ENCODE measurements at regions not wholly inside any gene's neighbourhood (a gene's known extent, or its start where the extent isn't known, plus 50 kb on each side); places are given as distances from the start of the nearest gene placed in this dataset.
A peak's percentile ranks its signal among the peaks of the same experiment; 100 is the strongest.

DNA sequence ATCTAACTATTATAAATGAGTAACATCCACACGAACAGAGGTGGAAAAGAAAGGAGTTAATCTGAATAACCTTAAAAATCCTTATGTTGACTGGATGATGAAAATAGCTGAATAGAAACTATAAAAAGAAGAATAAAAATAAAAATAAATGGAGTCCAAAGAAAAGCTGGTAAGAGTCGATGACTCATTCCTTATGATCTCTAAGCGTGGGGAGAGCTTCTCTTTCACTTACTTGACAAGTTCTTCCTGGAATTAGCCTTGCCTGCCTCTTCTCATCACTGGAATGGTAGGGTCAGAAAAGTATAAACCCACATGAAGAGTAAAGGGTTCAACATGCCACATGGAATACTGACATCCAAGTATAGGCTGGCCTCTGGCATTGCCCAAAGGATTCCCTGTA lies 477.0 kb upstream of the RGMB start:
- H3K4me3 ChIP-seq (ENCODE audit: low read depth, low read length): no peak overlapping the region
- no peaks in the 10 kb centered on the region for H3K27me3 ChIP-seq (ENCODE audit: control insufficient read depth, insufficient read depth, low read length)
- H3K36me3 ChIP-seq (ENCODE audit: control insufficient read depth, insufficient read depth, low read length): no peaks in the 10 kb centered on the region
- H3K4me1 ChIP-seq (ENCODE audit: control insufficient read depth, insufficient read depth, low read length): peaks cover 2% of the 10 kb centered on the region
- H3K9me3 ChIP-seq (ENCODE audit: control insufficient read depth, insufficient read depth, low read depth, low read length): no peaks in the 10 kb centered on the region
- no peak overlapping the region for H3K9ac ChIP-seq (ENCODE audit: low read length)
- H3K27ac ChIP-seq (ENCODE audit: low read depth, low read length): no peak overlapping the region

GRCh38 chr5:98299435-98299834 lies 474.0 kb upstream of the RGMB start:
- Histone ChIP-seq H3K9ac (ENCODE audit: low read length) (no peak overlapping the region), H3K4me1 (ENCODE audit: control insufficient read depth, insufficient read depth, low read length) (peaks cover 7% of the 10 kb centered on the region), H3K9me3 (ENCODE audit: control insufficient read depth, insufficient read depth, low read depth, low read length) (no peaks in the 10 kb centered on the region), H3K4me3 (ENCODE audit: low read depth, low read length) (no peak overlapping the region), H3K27ac (ENCODE audit: low read depth, low read length) (no peak overlapping the region), H3K27me3 (ENCODE audit: control insufficient read depth, insufficient read depth, low read length) (no peaks in the 10 kb centered on the region), H3K36me3 (ENCODE audit: control insufficient read depth, insufficient read depth, low read length) (no peaks in the 10 kb centered on the region)

GRCh38 chr5:98301547-98301946 lies 471.9 kb upstream of the RGMB start:
- no peaks in the 10 kb centered on the region for H3K9me3 ChIP-seq (ENCODE audit: control insufficient read depth, insufficient read depth, low read depth, low read length)
- no peaks in the 10 kb centered on the region for H3K27me3 ChIP-seq (ENCODE audit: control insufficient read depth, insufficient read depth, low read length)
- no peak overlapping the region for H3K4me3 ChIP-seq (ENCODE audit: low read depth, low read length)
- H3K36me3 ChIP-seq (ENCODE audit: control insufficient read depth, insufficient read depth, low read length): no peaks in the 10 kb centered on the region
- H3K27ac ChIP-seq (ENCODE audit: low read depth, low read length): no peak overlapping the region
- no peak overlapping the region for H3K9ac ChIP-seq (ENCODE audit: low read length)
- peaks cover 7% of the 10 kb centered on the region for H3K4me1 ChIP-seq (ENCODE audit: control insufficient read depth, insufficient read depth, low read length)

DNA sequence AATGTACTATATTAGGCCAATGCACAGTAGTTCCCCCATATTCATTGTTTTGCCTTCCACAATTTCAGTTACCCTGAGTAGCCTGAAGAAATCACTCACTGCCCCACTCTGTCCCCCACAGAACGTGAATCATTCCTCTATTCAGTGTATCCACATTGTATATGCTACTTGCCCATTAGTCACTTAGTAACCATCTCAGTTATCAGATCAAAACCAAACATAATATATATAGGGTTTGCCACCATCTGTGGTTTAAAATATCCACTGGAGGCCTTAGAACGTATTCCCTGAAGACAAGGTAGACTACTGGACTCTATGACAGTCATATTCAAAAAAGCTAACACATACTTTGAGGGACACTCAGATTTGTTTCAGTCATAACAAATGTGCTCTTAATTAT lies 465.7 kb upstream of the RGMB start:
- Histone ChIP-seq H3K4me1 (ENCODE audit: control insufficient read depth, insufficient read depth, low read length) (peaks cover 12% of the 10 kb centered on the region), H3K9me3 (ENCODE audit: control insufficient read depth, insufficient read depth, low read depth, low read length) (no peaks in the 10 kb centered on the region), H3K4me3 (ENCODE audit: low read depth, low read length) (no peak overlapping the region), H3K27ac (ENCODE audit: low read depth, low read length) (no peak overlapping the region), H3K9ac (ENCODE audit: low read length) (no peak overlapping the region), H3K36me3 (ENCODE audit: control insufficient read depth, insufficient read depth, low read length) (no peaks in the 10 kb centered on the region), H3K27me3 (ENCODE audit: control insufficient read depth, insufficient read depth, low read length) (no peaks in the 10 kb centered on the region)

DNA sequence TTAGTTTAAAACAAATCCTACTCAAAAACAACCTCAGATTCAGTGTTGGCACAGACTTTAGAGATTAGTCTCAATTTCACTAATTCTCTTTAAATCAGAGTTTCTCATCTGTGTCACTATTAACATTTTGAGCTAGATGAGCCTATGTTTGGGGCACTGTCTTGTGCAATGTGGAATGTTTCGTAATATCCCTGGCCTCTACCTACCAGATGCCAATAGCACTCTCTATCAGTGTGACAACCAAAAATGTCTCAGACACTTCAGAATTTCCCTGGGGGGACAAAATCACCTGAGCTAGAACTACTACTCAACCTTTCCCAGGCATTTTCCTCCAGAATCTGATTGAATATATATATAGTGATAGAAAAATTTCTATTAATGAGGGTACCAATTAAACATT lies 465.2 kb upstream of the RGMB start:
- Histone ChIP-seq H3K36me3 (ENCODE audit: control insufficient read depth, insufficient read depth, low read length) (no peaks in the 10 kb centered on the region), H3K9ac (ENCODE audit: low read length) (no peak overlapping the region), H3K9me3 (ENCODE audit: control insufficient read depth, insufficient read depth, low read depth, low read length) (no peaks in the 10 kb centered on the region), H3K27ac (ENCODE audit: low read depth, low read length) (no peak overlapping the region), H3K27me3 (ENCODE audit: control insufficient read depth, insufficient read depth, low read length) (no peaks in the 10 kb centered on the region), H3K4me1 (ENCODE audit: control insufficient read depth, insufficient read depth, low read length) (peaks cover 12% of the 10 kb centered on the region), H3K4me3 (ENCODE audit: low read depth, low read length) (no peak overlapping the region)

GRCh38 chr5:98308960-98309359 lies 464.5 kb upstream of the RGMB start:
- no peak overlapping the region for H3K9ac ChIP-seq (ENCODE audit: low read length)
- no peak overlapping the region for H3K27ac ChIP-seq (ENCODE audit: low read depth, low read length)
- H3K4me3 ChIP-seq (ENCODE audit: low read depth, low read length): no peak overlapping the region
- no peaks in the 10 kb centered on the region for H3K9me3 ChIP-seq (ENCODE audit: control insufficient read depth, insufficient read depth, low read depth, low read length)
- no peaks in the 10 kb centered on the region for H3K27me3 ChIP-seq (ENCODE audit: control insufficient read depth, insufficient read depth, low read length)
- no peaks in the 10 kb centered on the region for H3K36me3 ChIP-seq (ENCODE audit: control insufficient read depth, insufficient read depth, low read length)
- peaks cover 12% of the 10 kb centered on the region for H3K4me1 ChIP-seq (ENCODE audit: control insufficient read depth, insufficient read depth, low read length)

DNA sequence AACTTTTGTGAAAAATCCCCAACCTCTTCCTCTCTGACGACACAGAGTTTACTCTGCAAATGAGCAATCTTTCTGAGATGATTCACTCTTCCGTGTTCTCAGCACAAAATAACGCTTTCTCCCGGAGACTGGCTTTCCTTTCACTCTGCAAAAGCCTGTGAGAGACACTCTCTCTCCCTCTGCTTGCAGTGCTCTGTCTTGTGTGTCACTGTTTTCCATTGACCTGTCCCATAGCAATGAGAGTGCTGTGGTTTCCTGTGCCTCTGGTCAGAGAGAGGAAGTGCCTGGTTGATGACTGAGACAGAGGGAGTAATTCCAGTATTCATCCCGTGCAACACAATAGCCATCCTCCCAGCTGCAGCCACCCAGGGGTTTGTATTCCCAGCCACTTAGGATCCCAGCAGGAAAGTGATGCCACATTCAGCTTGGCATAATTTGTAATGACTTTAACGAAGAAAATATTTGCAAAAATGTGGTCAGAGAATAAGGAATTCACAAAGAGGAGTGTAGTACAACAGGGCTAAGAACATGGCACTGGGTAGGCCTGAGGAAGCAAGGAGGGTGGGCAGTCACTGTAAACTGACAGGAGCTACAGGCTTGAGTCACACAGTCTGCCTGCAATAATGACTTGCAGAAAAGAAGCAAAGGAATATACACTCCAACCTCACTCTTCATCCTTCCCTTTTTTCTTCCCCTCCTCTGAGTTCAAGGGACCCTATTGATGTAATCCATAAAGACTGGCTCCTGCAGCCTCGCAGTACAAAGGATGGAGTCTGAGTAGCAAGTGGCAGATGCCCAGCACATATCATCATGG lies 463.5 kb upstream of the RGMB start:
- Histone ChIP-seq H3K27ac (ENCODE audit: low read depth, low read length) (peak overlapping the region; percentile 24), H3K36me3 (ENCODE audit: control insufficient read depth, insufficient read depth, low read length) (no peaks in the 10 kb centered on the region), H3K9me3 (ENCODE audit: control insufficient read depth, insufficient read depth, low read depth, low read length) (no peaks in the 10 kb centered on the region), H3K9ac (ENCODE audit: low read length) (peak overlapping the region; percentile 1), H3K4me1 (ENCODE audit: control insufficient read depth, insufficient read depth, low read length) (peaks cover 12% of the 10 kb centered on the region), H3K27me3 (ENCODE audit: control insufficient read depth, insufficient read depth, low read length) (no peaks in the 10 kb centered on the region), H3K4me3 (ENCODE audit: low read depth, low read length) (no peak overlapping the region)

GRCh38 chr5:98314292-98314691 lies 459.2 kb upstream of the RGMB start:
- Histone ChIP-seq H3K27ac (ENCODE audit: low read depth, low read length) (no peak overlapping the region), H3K9me3 (ENCODE audit: control insufficient read depth, insufficient read depth, low read depth, low read length) (no peaks in the 10 kb centered on the region), H3K9ac (ENCODE audit: low read length) (no peak overlapping the region), H3K36me3 (ENCODE audit: control insufficient read depth, insufficient read depth, low read length) (no peaks in the 10 kb centered on the region), H3K4me1 (ENCODE audit: control insufficient read depth, insufficient read depth, low read length) (peaks cover 14% of the 10 kb centered on the region), H3K4me3 (ENCODE audit: low read depth, low read length) (no peak overlapping the region), H3K27me3 (ENCODE audit: control insufficient read depth, insufficient read depth, low read length) (no peaks in the 10 kb centered on the region)

DNA sequence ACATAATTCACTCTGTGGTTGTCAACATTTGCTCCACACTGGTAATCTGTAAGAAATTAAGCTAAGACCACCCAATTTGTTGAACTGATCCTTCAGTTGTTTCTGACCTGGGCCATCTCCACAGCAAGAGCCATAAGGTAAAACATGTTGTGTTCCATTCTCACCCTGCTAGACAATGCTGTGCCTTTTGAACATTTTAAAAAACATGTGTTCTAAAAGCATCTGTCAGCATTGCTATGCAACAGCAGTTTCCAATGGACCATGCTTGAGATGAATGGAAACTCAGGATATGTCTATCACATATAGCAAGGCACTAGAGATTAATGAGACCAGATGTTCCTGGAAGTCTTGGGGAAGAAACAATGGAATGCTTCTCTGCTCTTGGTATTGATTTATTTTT lies 455.1 kb upstream of the RGMB start:
- Histone ChIP-seq H3K36me3 (ENCODE audit: control insufficient read depth, insufficient read depth, low read length) (no peaks in the 10 kb centered on the region), H3K9ac (ENCODE audit: low read length) (no peak overlapping the region), H3K27ac (ENCODE audit: low read depth, low read length) (no peak overlapping the region), H3K4me3 (ENCODE audit: low read depth, low read length) (no peak overlapping the region), H3K27me3 (ENCODE audit: control insufficient read depth, insufficient read depth, low read length) (no peaks in the 10 kb centered on the region), H3K4me1 (ENCODE audit: control insufficient read depth, insufficient read depth, low read length) (peaks cover 14% of the 10 kb centered on the region), H3K9me3 (ENCODE audit: control insufficient read depth, insufficient read depth, low read depth, low read length) (no peaks in the 10 kb centered on the region)

- no peaks in the 10 kb centered on the region for H3K27me3 ChIP-seq (ENCODE audit: control insufficient read depth, insufficient read depth, low read length)
- H3K4me3 ChIP-seq (ENCODE audit: low read depth, low read length): no peak overlapping the region
- no peak overlapping the region for H3K9ac ChIP-seq (ENCODE audit: low read length)
- peaks cover 14% of the 10 kb centered on the region for H3K4me1 ChIP-seq (ENCODE audit: control insufficient read depth, insufficient read depth, low read length)
- H3K9me3 ChIP-seq (ENCODE audit: control insufficient read depth, insufficient read depth, low read depth, low read length): no peaks in the 10 kb centered on the region
- H3K36me3 ChIP-seq (ENCODE audit: control insufficient read depth, insufficient read depth, low read length): no peaks in the 10 kb centered on the region
- H3K27ac ChIP-seq (ENCODE audit: low read depth, low read length): no peak overlapping the region
Observed at GRCh38 chr5:98319299-98320011, 454.0 kb upstream of the RGMB start.

DNA sequence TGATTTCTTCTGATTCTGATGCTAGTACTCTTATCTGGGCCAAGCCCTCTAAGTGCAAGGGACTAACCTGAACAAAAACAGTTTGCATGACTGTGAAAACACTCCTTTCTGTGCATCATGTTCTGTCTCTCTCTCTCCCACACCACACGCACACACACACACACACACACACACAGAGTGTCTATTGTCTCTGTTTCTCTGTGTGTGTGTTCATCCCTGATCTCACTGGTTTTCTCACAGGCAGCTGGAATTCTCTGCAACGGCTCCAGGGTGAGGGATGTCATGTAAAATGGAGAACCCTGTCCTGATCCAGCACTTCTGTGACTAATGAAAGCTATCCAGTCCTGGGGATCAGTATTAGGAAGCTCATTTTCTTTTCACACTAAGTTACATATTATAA lies 453.1 kb upstream of the RGMB start:
- peaks cover 14% of the 10 kb centered on the region for H3K4me1 ChIP-seq (ENCODE audit: control insufficient read depth, insufficient read depth, low read length)
- no peak overlapping the region for H3K9ac ChIP-seq (ENCODE audit: low read length)
- no peak overlapping the region for H3K4me3 ChIP-seq (ENCODE audit: low read depth, low read length)
- no peaks in the 10 kb centered on the region for H3K27me3 ChIP-seq (ENCODE audit: control insufficient read depth, insufficient read depth, low read length)
- H3K36me3 ChIP-seq (ENCODE audit: control insufficient read depth, insufficient read depth, low read length): no peaks in the 10 kb centered on the region
- no peak overlapping the region for H3K27ac ChIP-seq (ENCODE audit: low read depth, low read length)
- H3K9me3 ChIP-seq (ENCODE audit: control insufficient read depth, insufficient read depth, low read depth, low read length): no peaks in the 10 kb centered on the region

Measured in HUES6 (cell line).